ENCODE measurements at regions not wholly inside any gene's neighbourhood (a gene's known extent, or its start where the extent isn't known, plus 50 kb on each side); places are given as distances from the start of the nearest gene placed in this dataset.
"Not testable (repeated sequence)": the region's sequence is repeated elsewhere in the genome, so short reads cannot be mapped to it uniquely, and the experiment has no call there.

DNA sequence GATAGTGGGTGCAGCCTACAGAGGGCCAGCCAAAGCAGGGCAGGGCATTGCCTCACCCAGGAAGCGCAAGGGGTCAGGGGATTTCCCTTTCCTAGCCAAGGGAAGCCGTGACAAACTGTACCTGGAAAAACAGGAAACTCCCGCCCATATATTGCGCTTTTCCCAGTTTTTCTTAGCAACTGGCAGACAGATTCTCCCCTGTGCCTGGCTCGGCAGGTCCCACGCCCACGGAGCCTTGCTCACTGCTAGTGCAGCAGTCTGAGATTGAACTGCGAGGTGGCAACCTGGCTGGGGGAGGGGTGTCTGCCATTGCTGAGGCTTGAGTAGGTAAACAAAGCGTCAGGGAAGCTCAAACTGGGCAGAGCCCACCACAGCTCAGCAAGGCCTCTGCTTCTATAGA, 212.4 kb downstream of the SDHAF3 start:
- TF ChIP-seq POLR2AphosphoS5, POLR2A (IDR thresholded peaks at IDR 0.05): not testable (repeated sequence)
- TF ChIP-seq, protein P1, sequence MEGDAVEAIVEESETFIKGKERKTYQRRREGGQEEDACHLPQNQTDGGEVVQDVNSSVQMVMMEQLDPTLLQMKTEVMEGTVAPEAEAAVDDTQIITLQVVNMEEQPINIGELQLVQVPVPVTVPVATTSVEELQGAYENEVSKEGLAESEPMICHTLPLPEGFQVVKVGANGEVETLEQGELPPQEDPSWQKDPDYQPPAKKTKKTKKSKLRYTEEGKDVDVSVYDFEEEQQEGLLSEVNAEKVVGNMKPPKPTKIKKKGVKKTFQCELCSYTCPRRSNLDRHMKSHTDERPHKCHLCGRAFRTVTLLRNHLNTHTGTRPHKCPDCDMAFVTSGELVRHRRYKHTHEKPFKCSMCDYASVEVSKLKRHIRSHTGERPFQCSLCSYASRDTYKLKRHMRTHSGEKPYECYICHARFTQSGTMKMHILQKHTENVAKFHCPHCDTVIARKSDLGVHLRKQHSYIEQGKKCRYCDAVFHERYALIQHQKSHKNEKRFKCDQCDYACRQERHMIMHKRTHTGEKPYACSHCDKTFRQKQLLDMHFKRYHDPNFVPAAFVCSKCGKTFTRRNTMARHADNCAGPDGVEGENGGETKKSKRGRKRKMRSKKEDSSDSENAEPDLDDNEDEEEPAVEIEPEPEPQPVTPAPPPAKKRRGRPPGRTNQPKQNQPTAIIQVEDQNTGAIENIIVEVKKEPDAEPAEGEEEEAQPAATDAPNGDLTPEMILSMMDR (IDR thresholded peaks at IDR 0.05): not testable (repeated sequence)

All from sigmoid colon (tissue), 4 donors.